OCI-LY1 (cell line): ENCODE measurements at regions not wholly inside any gene's neighbourhood (a gene's known extent, or its start where the extent isn't known, plus 50 kb on each side); places are given as distances from the start of the nearest gene placed in this dataset.

Source experiments
- EZH2 ChIP-seq: fragments of 200-600 bp; sonication (generic), shearing (Covaris generic); IDR thresholded peaks from 2 replicates; pipeline ENCODE4 v1.8.0; 2017; ENCODE audit warnings: borderline replicate concordance, mixed run types, mild to moderate bottlenecking, antibody characterized with exemption, low read length, moderate library complexity, mixed read lengths
- TF ChIP-seq, protein P1 (sequence below): fragments of 200-600 bp; sonication (generic), shearing (Covaris generic); IDR thresholded peaks from 2 replicates; pipeline ENCODE4 v1.5.1; 2017; ENCODE audit warnings: mild to moderate bottlenecking, antibody characterized with exemption, low read length, moderate library complexity, mixed read lengths

DNA sequence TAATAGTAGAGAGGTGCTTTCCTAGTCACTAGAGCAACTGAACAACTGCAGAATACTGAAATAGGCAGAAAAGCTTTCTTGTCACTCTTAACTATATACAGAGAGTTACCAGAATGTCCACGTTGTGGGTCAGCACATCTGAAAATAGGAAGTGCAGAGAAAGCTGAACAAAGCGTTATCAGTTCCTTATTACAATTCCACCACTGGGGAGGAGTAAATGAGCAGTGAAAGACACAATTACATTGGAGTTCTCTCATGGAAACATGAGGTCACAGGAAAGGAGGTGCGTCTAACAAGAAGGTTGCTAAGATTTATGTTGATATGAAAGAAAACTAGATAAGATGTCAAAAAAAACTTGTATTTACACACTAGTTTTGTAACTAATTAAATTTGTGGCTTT, 461.9 kb upstream of the COX7C start:
- no peak for TF ChIP-seq EZH2
- TF ChIP-seq, protein P1, sequence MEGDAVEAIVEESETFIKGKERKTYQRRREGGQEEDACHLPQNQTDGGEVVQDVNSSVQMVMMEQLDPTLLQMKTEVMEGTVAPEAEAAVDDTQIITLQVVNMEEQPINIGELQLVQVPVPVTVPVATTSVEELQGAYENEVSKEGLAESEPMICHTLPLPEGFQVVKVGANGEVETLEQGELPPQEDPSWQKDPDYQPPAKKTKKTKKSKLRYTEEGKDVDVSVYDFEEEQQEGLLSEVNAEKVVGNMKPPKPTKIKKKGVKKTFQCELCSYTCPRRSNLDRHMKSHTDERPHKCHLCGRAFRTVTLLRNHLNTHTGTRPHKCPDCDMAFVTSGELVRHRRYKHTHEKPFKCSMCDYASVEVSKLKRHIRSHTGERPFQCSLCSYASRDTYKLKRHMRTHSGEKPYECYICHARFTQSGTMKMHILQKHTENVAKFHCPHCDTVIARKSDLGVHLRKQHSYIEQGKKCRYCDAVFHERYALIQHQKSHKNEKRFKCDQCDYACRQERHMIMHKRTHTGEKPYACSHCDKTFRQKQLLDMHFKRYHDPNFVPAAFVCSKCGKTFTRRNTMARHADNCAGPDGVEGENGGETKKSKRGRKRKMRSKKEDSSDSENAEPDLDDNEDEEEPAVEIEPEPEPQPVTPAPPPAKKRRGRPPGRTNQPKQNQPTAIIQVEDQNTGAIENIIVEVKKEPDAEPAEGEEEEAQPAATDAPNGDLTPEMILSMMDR: no peak
